Adrenal gland (tissue), 5 donors: ENCODE measurements at regions not wholly inside any gene's neighbourhood (a gene's known extent, or its start where the extent isn't known, plus 50 kb on each side); places are given as distances from the start of the nearest gene placed in this dataset.
"Not testable (repeated sequence)": the region's sequence is repeated elsewhere in the genome, so short reads cannot be mapped to it uniquely, and the experiment has no call there.

ENCODE experiments used
- POLR2A ChIP-seq, 2 donors: fragments of 450-650 bp; IDR thresholded peaks; one replicate each; pipeline ENCODE4 v1.6.1; 2017; ENCODE audit warnings: antibody characterized with exemption in 2 of 2, mild to moderate bottlenecking in 2 of 2, moderate library complexity in 1 of 2
- TF ChIP-seq, protein P1 (sequence below), 6 experiments: fragments of 450-650 bp in 4 of 6; fragments of 200-600 bp in 2 of 6; sonication (generic) in 1 of 6; IDR thresholded peaks; 1 replicate in 5 of 6; 2 replicates in 1 of 6; pipeline versions ENCODE4 v1.5.1 to v1.8.0; 2016 to 2021; ENCODE audit warnings: antibody characterized with exemption in 6 of 6, mild to moderate bottlenecking in 2 of 6, moderate library complexity in 1 of 6
- donor health status: DM: no; HTN: no; CAD: no.

DNA sequence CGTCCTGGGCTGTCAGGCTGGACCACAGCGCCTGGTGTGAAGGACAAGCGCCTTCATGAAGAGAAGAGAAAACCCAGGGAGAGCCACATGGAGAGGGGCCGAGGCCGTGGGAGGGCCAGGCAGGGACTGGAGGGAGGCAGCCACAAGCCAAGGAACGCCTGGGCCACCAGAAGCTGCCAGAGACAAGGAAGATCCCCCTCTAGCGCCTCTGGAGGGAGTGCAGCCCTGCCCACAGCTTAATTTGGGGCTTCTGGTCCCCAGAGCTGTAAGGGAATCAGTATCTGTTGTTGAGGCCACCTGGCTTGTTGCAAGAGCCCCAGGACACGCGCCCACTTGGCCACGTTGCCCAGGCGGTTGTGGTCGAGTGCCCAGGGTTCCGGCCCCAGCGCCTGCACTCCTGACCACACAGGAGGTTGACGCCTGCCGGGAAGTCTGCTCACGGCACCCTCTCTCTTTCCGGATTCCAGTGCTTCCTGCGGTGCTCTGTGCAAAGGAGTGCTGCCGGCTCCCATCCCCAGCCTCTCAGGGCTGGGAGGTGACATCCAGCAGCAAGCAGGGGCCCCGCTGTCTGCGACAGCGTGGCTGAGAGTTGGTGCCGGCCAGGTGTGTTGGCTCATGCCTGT, 4431.0 kb upstream of the TPTE start:
- TF ChIP-seq, protein P1, sequence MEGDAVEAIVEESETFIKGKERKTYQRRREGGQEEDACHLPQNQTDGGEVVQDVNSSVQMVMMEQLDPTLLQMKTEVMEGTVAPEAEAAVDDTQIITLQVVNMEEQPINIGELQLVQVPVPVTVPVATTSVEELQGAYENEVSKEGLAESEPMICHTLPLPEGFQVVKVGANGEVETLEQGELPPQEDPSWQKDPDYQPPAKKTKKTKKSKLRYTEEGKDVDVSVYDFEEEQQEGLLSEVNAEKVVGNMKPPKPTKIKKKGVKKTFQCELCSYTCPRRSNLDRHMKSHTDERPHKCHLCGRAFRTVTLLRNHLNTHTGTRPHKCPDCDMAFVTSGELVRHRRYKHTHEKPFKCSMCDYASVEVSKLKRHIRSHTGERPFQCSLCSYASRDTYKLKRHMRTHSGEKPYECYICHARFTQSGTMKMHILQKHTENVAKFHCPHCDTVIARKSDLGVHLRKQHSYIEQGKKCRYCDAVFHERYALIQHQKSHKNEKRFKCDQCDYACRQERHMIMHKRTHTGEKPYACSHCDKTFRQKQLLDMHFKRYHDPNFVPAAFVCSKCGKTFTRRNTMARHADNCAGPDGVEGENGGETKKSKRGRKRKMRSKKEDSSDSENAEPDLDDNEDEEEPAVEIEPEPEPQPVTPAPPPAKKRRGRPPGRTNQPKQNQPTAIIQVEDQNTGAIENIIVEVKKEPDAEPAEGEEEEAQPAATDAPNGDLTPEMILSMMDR (IDR thresholded peaks at IDR 0.05), result not testable (repeated sequence)
- not testable (repeated sequence) for TF ChIP-seq POLR2A (IDR thresholded peaks at IDR 0.05)
